GM21825 (cell line): ENCODE measurements at regions not wholly inside any gene's neighbourhood (a gene's known extent, or its start where the extent isn't known, plus 50 kb on each side); places are given as distances from the start of the nearest gene placed in this dataset.
"Not testable (repeated sequence)": the region's sequence is repeated elsewhere in the genome, so short reads cannot be mapped to it uniquely, and the experiment has no call there.

Experiments used
- ATAC-seq: cut with Tn5 transposase; IDR thresholded peaks from one replicate; pipeline ENCODE4 v1.9.1; 2021; ENCODE audit warnings: mild to moderate bottlenecking, moderate library complexity; ENCODE audit not compliant: unreplicated experiment

DNA sequence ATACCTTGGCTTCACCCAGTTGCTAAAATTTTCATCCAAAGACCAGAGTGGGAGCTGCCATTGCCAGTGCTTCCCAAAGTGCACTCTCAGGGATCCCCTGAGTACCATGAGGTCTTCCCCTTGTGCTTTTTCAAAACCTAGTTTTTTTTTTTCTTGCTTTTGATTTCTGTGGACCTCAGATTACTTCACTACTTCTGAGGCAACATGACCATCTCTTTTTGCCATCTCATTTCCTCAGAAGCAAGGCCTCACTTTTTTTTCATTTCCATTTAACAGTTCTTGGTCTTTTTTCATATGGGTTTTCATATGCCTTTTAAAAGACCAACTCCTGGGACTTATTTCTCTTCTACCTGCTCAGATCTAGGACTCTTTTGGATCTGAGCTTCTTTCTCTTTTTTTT lies 64.1 kb upstream of the MMS22L start:
- ATAC-seq, result no peak

DNA sequence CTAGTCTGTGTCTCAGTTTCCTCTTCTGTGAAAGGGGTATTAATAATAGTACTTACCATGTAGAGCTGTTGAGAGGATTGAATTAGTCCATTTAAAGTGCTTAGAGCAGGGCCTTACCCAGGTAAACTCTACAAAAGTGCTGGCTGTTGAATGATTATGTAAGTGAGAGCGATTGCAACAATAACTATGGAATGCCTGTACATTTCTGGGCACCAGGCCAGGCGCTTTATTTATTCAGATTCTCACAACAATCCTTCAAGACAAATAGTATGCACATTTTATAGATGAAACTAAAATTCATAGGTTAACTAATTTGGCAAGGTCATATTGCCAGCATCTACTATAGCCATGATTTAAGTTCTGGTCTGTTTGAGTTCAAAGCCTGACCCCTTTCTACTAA lies 78.3 kb upstream of the MMS22L start:
- ATAC-seq, result no peak

DNA sequence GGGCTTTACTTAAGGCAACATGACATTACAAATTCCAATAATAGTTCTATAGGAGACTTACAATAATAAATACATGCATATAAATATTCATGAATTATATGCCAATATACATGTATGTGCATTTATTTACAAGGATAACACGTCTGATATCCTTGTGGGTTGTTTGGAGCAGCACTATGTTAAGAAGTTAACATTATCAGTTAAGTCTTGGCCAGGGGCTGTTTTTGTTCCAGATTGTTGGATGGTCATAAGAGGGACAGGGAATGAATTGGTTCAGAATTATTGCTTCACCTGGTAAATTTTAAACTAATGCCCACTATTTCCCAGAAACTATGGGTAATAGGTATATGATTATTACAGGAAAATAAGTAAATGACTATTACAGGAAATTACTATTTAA lies 81.3 kb upstream of the MMS22L start:
- ATAC-seq, result no peak

DNA sequence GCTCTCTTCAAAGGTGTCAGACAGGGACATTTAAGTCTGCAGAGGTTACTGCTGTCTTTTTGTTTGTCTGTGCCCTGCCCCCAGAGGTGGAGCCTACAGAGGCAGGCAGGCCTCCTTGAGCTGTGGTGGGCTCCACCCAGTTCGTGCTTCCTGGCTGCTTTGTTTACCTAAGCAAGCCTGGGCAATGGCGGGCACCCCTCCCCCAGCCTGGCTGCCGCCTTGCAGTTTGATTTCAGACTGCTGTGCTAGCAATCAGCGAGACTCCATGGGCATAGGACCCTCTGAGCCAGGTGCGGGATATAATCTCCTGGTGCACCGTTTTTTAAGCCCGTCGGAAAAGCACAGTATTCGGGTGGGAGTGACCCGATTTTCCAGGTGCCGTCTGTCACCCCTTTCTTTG lies 99.1 kb upstream of the MMS22L start:
- not testable (repeated sequence) for ATAC-seq

DNA sequence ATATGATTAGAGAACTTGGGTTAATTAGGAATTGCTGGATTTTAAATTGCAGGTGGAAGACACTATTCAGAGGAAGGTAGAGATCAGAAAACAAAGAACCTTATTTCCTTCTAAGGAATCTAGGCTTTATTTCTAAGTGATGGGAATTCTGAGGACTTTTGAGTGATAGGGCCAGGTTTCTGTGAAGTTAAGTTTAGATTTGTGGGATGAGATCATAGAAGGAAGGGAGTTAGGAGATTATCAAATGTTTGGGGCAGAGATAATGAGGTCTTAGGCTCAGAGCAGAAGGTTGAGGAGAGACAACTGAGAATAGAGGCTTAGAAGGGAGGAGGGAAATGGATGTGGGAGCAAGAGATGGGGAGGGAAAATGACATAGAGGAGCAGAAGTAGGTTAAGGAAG lies 109.7 kb upstream of the MMS22L start:
- no peak for ATAC-seq

DNA sequence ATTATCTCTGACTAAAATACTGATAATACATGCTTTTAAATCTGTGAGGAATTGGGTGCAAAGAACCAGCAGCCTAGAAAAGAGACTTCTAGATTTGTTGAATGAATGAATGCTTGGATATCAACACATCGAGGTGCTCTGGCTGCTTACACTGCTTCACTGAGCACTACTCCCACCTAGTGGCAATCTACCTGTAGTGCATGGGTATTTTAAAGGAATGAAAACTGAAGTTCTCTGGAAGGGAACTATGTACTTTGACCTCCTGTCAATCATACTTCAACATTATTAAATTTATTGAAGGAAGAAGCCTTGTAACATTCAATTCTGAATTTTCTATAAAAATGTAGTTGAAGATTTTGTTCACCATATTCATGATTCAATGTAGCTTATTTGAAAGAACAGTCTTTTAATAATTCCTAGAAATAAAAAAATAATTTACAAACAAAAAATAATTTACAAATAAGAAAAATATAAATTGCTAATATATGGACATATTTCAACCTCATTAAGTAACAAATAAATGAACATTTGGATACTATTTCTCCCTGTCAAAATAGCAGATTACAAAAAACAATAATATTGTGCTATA lies 111.2 kb upstream of the MMS22L start:
- peak; percentile 95 for ATAC-seq

DNA sequence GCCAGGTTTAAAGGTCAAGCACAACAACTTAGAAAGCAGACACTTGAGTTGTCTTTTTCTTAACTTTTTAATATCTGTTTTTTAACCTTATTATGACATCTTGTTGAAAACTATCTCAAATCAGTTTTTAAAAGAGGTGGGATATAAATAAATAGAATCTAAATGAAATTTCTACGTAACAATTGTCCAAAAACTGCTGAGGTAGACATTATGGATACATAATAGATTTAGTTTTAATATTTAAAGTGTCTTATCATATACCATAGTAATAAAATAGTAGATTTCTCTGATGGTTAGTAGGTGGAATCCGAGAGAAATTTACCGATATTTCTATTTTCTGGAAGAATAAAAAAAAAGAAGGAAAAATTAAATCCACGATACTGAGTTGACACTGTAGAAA lies 113.9 kb upstream of the MMS22L start:
- ATAC-seq, result no peak

DNA sequence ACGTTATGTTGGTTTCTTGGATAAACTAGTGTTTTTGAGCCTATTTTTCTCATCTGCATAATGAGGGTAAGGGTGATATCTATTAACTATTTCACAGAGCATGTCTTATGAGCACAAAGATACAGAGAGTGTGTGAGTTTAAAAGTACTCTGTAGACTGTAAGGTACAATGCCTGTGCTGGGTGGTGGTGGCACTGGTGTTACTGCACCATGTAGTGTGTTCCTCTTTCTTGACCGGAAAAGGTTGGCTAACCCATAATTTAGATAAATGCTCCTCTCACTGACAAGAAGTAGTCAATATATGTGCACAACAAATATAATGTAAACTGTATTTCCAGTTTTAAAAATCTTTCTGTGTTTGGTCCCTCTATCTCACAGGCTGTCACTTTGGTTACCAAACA lies 116.2 kb upstream of the MMS22L start:
- ATAC-seq, result no peak

DNA sequence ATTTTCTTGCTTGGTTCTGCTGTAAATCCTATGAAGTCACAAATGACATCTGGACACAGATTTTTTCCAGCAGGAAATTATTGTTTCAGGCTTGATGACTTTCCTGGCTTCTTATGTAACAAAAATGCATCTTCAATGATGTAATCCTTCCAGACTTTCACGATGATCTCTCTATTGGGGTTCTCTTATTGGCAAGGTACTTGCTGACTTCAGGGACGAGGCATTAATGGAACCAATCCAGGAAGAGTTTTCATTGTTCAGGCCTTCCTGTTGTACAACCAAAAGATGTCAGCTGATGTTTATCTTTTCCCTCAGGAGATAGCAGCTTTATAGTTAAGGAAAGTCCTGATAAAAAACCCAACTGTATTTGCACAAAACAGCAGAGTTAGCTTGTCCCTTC lies 118.5 kb upstream of the MMS22L start:
- ATAC-seq, result no peak

DNA sequence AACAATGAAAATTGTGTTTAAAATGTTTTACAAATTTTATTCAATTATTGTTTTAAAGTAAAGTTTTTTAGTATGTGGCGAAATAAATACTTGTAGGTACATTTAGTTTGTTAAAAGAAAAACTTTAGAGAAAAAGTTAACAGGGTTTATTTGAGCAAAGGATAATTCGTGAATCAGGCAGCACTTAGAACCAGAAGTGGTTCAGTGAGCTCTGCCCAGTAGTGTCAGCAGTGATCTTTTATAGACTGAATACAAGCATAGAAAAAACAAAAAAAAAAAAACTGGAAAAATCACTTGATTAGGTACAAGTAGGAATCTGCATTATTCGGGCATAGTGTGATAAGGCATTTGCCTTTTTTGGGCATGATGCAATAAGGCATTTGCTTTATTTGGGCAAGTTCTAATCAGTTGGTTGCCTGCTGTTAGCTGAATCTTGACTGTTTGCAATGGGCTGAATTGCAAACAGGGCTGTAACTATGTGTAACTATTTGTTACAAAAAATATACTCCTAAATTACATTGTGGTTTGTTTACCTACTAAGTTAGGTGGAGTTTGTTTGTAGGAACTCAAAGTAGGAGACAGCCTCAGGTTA lies 122.9 kb upstream of the MMS22L start:
- ATAC-seq, result no peak

DNA sequence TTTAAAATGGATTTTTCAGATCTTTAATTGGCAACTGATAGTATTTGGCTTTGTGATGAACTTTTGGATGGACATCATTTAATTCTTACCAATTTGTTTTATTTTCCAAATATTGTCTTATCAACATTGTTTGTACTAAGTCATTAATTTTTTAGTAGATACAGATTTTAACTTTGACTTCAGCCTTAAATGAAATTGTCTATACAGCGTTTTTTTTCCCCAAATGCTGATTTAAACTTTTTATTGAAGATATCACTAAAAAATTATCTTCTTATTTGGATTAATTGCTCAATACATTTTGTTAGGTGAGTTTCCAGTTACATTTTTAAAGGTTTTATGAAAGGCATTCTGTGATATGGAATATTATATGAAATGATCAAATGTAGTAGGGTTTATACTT lies 123.6 kb upstream of the MMS22L start:
- no peak for ATAC-seq

DNA sequence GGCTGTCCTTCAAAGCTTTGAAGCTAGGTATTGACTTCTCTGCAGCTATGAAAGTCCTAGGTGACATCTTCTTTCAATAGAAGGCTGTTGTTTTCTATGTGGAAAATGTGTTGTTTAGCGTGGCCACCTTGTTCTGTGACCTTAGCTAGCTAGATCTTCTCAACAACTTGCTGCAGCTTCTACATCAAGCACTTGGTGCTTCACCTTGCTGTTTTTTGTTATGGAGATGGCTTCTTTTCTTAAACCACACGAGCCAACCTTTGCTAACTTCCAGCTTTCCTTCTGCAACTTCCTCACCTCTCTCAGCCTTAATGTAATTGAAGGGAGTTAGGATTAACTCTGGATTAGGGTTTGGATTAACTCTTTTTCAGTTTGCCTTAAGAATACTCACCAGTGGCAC lies 128.6 kb upstream of the MMS22L start:
- no peak for ATAC-seq

DNA sequence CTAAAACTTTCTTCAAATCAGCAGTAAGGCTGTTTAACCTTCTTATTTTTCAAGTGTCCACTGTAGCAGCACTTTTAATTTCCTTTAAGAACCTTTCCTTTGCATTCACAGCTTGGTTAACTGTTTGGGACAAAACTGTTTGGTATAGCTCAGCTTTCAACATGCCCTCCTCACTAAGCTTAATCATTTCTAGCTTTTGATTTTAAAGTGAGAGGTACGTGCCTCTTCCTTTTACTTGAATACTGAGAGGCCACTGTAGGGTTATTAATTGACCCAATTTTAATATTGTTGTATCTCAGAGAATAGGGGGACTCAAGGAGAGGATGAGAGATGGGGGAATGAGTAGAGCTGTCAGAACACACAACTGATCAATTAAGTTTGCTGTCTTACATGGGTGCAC lies 129.5 kb upstream of the MMS22L start:
- no peak for ATAC-seq

DNA sequence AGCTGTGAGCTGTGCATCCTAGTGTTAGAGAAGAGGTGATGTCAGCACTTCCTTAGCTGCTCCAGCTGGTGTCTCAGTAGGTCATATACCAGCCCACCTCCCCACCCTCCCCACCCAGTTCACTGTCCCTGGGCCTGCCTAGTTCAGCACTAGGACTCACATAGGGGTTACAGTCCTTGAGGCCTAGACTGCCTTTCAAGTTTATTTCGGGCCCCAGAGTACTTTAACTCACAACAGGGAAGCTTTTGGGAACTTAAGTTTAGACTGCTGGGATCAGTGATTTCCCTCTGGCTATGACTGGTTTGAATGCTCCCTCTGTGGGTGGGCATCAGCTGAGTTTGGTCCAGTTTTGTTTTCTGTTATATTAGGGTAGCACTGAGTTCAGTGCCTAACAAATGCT lies 139.2 kb upstream of the MMS22L start:
- no peak for ATAC-seq

DNA sequence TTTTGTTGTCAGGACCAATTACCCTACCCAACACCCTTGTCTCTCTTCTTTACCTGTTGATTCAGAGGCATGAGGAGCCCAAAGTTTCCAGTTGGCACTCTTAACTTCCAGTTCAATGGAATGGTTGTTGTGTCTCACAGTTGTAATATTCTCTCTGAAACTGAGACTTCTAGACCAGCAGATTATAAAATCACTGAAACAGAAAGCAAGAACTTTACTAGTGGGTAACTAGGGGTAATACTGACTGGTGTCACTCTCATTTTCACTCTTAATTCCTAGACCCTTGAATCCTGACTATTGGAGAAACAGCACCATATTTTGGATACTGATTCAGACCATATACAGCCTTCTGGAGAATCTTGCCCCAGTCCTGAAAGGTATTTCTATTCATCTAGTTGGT lies 140.2 kb upstream of the MMS22L start:
- peak; percentile 56 for ATAC-seq

DNA sequence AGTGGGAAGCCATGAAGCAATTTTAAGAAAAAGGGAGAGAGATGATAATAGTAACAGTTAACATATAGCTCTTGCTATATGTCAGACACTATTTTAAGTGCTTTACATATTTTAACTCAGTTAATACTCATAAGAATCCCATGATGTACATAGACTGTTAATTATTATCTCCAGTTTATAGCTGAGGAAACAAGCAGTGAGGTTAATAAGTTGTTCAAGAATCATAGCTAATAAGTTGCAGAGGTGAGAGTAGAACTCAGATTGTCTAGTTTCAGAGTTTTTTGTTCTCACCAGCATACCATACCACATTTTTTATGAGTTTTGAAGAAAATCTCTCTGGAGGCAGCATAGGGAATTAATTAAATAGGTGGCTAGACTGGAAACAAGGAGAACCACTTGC lies 144.6 kb upstream of the MMS22L start:
- peak; percentile 85 for ATAC-seq

DNA sequence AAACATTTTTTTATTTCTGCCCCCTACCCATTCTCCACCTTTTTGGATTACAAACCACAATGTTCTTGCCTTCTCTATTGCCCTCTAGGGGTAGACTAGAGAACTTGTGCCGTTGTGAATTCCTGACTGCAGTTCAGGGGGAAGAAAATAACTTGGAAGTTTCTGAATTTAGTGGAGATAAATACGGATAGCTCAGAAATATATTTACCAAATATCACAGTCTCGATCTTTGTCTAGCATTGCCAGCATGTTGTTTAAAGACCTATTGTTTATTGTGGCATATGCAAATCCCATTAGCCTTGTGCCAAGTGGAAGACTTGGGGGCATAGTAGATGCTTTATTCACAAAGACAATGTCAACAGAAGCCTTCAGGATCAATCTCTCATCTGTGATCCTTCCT lies 154.1 kb upstream of the MMS22L start:
- no peak for ATAC-seq

DNA sequence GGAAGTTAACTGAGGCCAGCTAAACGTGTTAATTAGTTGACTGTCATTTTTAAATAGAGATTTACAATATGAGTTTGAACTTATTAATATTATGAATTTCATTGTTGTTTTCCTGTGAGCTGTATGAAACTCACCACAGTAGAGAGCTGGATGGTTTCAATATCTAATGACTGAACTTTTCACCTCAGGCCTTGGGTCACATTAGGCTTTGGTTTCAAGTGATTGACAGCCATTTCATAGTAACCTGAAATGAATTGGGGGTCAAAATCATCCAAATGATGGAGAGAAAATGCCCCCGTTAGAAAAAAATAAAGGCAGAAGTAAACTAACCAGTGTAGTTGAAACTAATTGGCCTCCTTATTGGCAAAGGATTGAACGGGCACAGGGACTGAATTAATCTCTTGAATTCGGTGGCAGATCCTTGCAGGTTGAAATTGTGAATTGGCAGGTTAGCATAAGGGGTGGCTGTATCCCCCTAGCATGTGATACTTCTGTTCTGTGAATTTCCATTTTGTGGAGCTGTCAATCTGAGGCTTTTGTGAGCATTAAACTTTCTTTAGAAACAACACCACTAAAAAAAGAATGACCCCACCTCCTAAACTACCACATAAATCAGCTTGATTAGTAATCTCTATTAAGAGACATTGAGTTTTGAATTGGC lies 155.1 kb upstream of the MMS22L start:
- peak; percentile 61 for ATAC-seq

DNA sequence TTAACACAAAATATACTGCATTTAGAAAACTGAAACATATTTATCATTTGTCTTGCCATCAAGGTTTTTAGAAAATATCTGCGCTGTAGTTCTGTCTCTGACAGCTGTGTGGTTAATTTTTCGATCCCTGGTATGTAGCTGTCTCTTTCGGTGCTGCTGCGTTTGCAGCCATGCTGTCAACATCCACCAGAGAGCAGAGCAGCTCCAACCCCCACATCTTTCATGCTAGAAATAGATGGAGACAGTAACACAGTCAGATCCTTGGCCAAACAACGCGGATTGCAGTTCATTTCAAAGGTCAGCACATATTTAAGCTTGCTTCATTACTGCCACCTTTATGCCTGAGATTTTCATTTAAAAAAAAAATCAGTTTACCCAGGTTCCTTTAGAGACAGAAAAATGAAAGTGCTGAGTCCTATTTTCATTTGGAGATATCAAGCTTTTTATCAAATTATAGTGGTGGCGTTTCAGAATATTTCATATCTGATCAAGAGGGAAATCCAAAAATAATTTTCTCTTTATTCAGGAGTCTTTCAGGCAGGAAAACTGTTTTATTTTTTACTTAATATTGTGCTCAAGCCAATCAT lies 157.7 kb upstream of the MMS22L start:
- ATAC-seq, result no peak

DNA sequence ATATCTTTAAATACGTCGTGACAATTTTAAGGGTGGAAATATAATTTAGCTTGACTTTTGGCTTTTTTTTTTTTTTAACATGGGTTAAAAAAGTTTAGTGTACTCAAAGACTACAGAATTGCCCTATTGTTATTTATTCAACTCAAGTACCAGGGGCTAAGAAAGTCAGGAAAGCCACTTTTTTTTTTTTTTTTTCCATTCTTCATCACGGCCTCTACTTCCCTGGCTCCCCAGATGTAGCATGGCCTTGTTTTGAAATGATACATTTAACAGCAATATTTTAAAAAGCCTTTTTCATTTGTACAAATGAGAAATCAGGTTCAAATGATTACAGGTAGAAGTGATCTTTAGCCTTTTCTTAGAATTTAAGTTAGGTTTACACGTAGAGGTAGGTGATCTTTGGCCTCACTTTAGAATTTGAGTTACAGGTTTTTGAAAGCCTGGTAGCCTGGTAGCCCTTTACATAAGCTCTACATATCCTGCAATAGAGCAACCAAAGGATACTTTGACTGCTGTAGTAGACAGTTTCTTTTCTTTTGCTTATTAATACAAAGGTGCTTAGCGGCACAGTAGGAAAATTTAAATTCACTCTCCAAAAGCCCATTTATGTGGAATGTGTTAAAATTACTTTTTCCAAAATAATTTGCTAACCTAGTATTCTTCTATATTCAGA lies 160.5 kb upstream of the MMS22L start:
- ATAC-seq, result no peak

DNA sequence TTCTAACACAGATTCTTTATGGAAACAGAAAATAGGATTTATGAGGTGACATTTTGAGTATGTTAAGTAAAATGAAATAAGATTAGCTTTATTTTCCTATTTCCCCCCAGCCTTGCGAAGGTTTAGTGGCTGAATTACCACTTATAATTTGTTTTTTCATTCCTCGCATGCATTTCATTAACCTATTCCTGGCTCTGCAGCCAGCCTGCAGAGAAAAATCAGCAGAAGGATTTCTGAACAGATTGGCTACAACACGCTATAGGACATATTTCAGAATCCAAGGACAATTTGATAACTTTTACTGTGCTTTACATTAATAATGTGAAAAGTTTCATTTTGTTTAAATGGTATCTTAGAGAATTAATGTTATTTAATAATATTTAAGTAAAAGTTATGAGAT lies 162.4 kb upstream of the MMS22L start:
- no peak for ATAC-seq

DNA sequence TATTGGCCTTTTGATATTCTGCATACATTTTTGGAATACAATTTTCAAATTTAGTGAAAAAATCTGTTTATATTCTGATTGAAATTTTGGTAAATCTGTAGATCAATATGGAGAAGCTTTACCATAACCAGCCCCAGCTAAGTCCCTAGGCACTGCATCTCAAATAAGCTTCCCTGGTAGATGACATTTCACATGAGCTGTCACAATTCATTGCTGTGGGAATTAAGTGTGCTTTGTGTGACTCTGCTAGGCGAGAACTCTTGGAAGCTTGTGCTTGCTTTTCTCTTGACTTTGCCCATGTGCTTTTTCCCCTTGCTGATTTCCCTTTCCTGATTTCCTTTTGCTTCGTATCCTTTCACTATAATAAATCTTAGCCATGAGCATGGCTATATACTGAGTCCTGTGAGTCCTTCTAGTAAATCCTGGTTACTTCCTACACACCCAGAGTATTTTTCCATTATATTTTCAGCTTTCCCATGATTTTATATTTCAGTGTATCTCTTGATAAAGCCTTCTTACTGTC lies 166.5 kb upstream of the MMS22L start:
- ATAC-seq, result no peak
